B cell (primary cell): ENCODE measurements at regions not wholly inside any gene's neighbourhood (a gene's known extent, or its start where the extent isn't known, plus 50 kb on each side); places are given as distances from the start of the nearest gene placed in this dataset.

Source experiments
- ATAC-seq: fragments of 200-7000 bp; cut with Tn5 transposase; one replicate; pipeline ENCODE4 v1.10.0; 2021; ENCODE audit warnings: low read depth, mild to moderate bottlenecking, moderate number of reproducible peaks, moderate library complexity
- CTCF ChIA-PET: fragments of 350-600 bp; sonication (Branson Sonifier 250); formaldehyde crosslinking; loops from one replicate; lab custom pipeline; 2021; ENCODE audit warnings: antibody characterized with exemption, inconsistent platforms; lab: Charles Lee
- POLR2A ChIA-PET: fragments of 350-600 bp; sonication (Branson Sonifier 250); formaldehyde crosslinking; loops from one replicate; lab custom pipeline; 2021; ENCODE audit warnings: antibody characterized with exemption; lab: Charles Lee
- DNase-seq: peaks from one replicate; pipeline ENCODE4 v3.0.0; 2013
- H2AFZ ChIP-seq: 2 replicates; pipeline ENCODE4 v1.6.1; 2012; ENCODE audit warnings: mild to moderate bottlenecking, low read depth, low read length; ENCODE audit not compliant: insufficient read depth, poor library complexity, severe bottlenecking
- H3K27ac ChIP-seq, 2 donors: 1 replicate in 1 of 2; 2 replicates in 1 of 2; pipeline ENCODE4 v1.5.1; 2012 to 2013; ENCODE audit warnings: low read length in 2 of 2, mild to moderate bottlenecking in 2 of 2, moderate library complexity in 1 of 2
- H3K27me3 ChIP-seq, 4 experiments: fragments of 200-600 bp in 1 of 4; sonication (generic) in 1 of 4; replicated peaks in 1 of 4; 1 replicate in 2 of 4; 2 replicates in 2 of 4; pipeline versions ENCODE4 v1.6.1 to v1.7.0; 2013 to 2016; ENCODE audit warnings: low read length in 3 of 4, mild to moderate bottlenecking in 2 of 4, mixed read lengths in 1 of 4, moderate library complexity in 1 of 4; ENCODE audit not compliant: insufficient read depth in 4 of 4, control insufficient read depth in 3 of 4; ENCODE audit errors: control extremely low read depth in 1 of 4
- H3K36me3 ChIP-seq, 2 experiments: replicated peaks in 1 of 2; 1 replicate in 1 of 2; 2 replicates in 1 of 2; pipeline versions ENCODE4 v1.6.1 to v1.7.1; 2013; ENCODE audit warnings: low read length in 1 of 2; ENCODE audit not compliant: insufficient read depth in 2 of 2, control insufficient read depth in 1 of 2; ENCODE audit errors: control extremely low read depth in 1 of 2, extremely low read depth in 1 of 2
- H3K4me1 ChIP-seq, 2 donors: fragments of 200-600 bp in 1 of 2; sonication (generic) in 1 of 2; 1 replicate in 1 of 2; 2 replicates in 1 of 2; pipeline versions ENCODE4 v1.5.1 to v1.6.1; 2013 to 2017; ENCODE audit warnings: low read length in 2 of 2; ENCODE audit not compliant: control insufficient read depth in 2 of 2, insufficient read depth in 2 of 2
- H3K4me2 ChIP-seq: replicated peaks from 2 replicates; pipeline ENCODE3; 2012; ENCODE audit warnings: mild to moderate bottlenecking, low read depth, low read length; ENCODE audit not compliant: poor library complexity, severe bottlenecking
- H3K4me3 ChIP-seq, 5 experiments: fragments of 200-600 bp in 1 of 5; sonication (generic) in 1 of 5; 1 replicate in 3 of 5; 2 replicates in 2 of 5; pipeline versions ENCODE4 v1.5.1 to v1.7.0; 2011 to 2016; ENCODE audit warnings: low read length in 4 of 5, mild to moderate bottlenecking in 4 of 5, low read depth in 2 of 5, control low read depth in 1 of 5, moderate library complexity in 1 of 5; ENCODE audit not compliant: insufficient read depth in 1 of 5; ENCODE audit errors: control extremely low read depth in 1 of 5, extremely low read depth in 1 of 5
- H3K79me2 ChIP-seq: fragments of 200-600 bp; sonication (generic); one replicate; pipeline ENCODE4 v1.6.0; 2016; ENCODE audit warnings: low read length; ENCODE audit not compliant: control insufficient read depth, insufficient read depth
- H3K9ac ChIP-seq: fragments of 200-600 bp; sonication (generic); 2 replicates; pipeline ENCODE4 v1.6.1; 2017; ENCODE audit warnings: mild to moderate bottlenecking, low read length, moderate library complexity
- H3K9me3 ChIP-seq, 3 donors: one replicate each; pipeline versions ENCODE4 v1.6.1 to v1.7.1; 2013; ENCODE audit warnings: low read length in 2 of 3; ENCODE audit not compliant: control insufficient read depth in 2 of 3, insufficient read depth in 1 of 3; ENCODE audit errors: control extremely low read depth in 1 of 3
- H4K20me1 ChIP-seq: 2 replicates; pipeline ENCODE4 v1.6.0; 2012; ENCODE audit warnings: mild to moderate bottlenecking, low read length; ENCODE audit not compliant: insufficient read depth, control insufficient read depth, poor library complexity, severe bottlenecking
- H3K27ac Mint-ChIP-seq: one replicate; pipeline ENCODE4 v1.8.0; 2021; ENCODE audit warnings: mixed read lengths
- H3K27me3 Mint-ChIP-seq: one replicate; pipeline ENCODE4 v1.8.0; 2021; ENCODE audit warnings: mixed read lengths
- H3K4me1 Mint-ChIP-seq: one replicate; pipeline ENCODE4 v1.8.0; 2021; ENCODE audit warnings: mixed read lengths
- H3K4me3 Mint-ChIP-seq: one replicate; pipeline ENCODE4 v1.8.0; 2021; ENCODE audit warnings: mixed read lengths
- H3K9me3 Mint-ChIP-seq: one replicate; pipeline ENCODE4 v1.8.0; 2022; ENCODE audit warnings: mixed read lengths; ENCODE audit not compliant: insufficient read depth
- CTCF ChIP-seq: fragments of 200-600 bp; IDR thresholded peaks from one replicate; pipeline ENCODE4 v1.8.0; 2022; ENCODE audit warnings: antibody characterized with exemption, mild to moderate bottlenecking
- EZH2 ChIP-seq: IDR thresholded peaks from 2 replicates; pipeline ENCODE4 v1.6.1; 2012; ENCODE audit warnings: borderline replicate concordance, low read depth, mild to moderate bottlenecking, moderate library complexity, low read length; ENCODE audit not compliant: insufficient read depth, poor library complexity, severe bottlenecking
- WGBS: methylation state at CpG from one replicate; pipeline ENCODE4 v1.1.5; 2013; ENCODE audit warnings: missing lambda C conversion rate; ENCODE audit not compliant: insufficient coverage; 5-methylcytosine and 5-hydroxymethylcytosine counted together
- intact Hi-C: fragments of 100-400 bp; cut with micrococcal nuclease; formaldehyde crosslinking; loops from one replicate; pipeline ENCODE4 v1.10.0; 2022

- ChIA-PET CTCF (interaction anchor here (0.5 kb wide), 1 partner anchor 445 kb away, joined by 3 read pairs; no protein-coding TSS in a partner anchor), POLR2A (no interaction called here)
- Histone ChIP-seq H3K36me3 (no peaks in the 10 kb centered on the region), H3K9me3 (peaks cover 0 to 7% (median 0%) of the 10 kb centered on the region in 3 donors), H3K4me2 (no peak overlapping the region), H3K9ac (no peak overlapping the region), H3K4me3 (no peak overlapping the region), H3K79me2 (no peaks in the 10 kb centered on the region), H3K4me1 (no peaks in the 10 kb centered on the region), H2AFZ (no peak overlapping the region), H3K27me3 (no peaks in the 10 kb centered on the region), H3K27ac (no peak overlapping the region), H4K20me1 (no peaks in the 10 kb centered on the region)
- Mint-ChIP-seq H3K4me3 (no peak overlapping the region), H3K27me3 (no peaks in the 10 kb centered on the region), H3K4me1 (no peaks in the 10 kb centered on the region), H3K9me3 (no peaks in the 10 kb centered on the region), H3K27ac (no peak overlapping the region)
- 85% methylated on average over 9 of the region's 11 CpGs for whole genome bisulfite sequencing
- intact Hi-C loops = no loop called here
- DNase-seq (no peak), ATAC-seq (no peak)
- no peak for TF ChIP-seq EZH2
- no peak for TF ChIP-seq CTCF
Measured at GRCh38 chr15:27670486-27671209, 428.5 kb downstream of the OCA2 start.

GRCh38 chr15:27669641-27670040 lies 429.5 kb downstream of the OCA2 start:
- H3K27ac ChIP-seq = no peak overlapping the region
- no peak overlapping the region for H3K27ac Mint-ChIP-seq
- no peak for TF ChIP-seq CTCF
- no peak for TF ChIP-seq EZH2
- ChIA-PET POLR2A (no interaction called here), CTCF (no interaction called here)
- H3K4me3 Mint-ChIP-seq = no peak overlapping the region
- H3K9me3 ChIP-seq = peaks cover 0 to 7% (median 0%) of the 10 kb centered on the region in 3 donors
- H3K36me3 ChIP-seq = no peaks in the 10 kb centered on the region
- H3K27me3 Mint-ChIP-seq = no peaks in the 10 kb centered on the region
- H3K27me3 ChIP-seq = no peaks in the 10 kb centered on the region
- H2AFZ ChIP-seq = no peak overlapping the region
- no peaks in the 10 kb centered on the region for H3K4me1 Mint-ChIP-seq
- intact Hi-C loops = no loop called here
- H4K20me1 ChIP-seq = no peaks in the 10 kb centered on the region
- H3K79me2 ChIP-seq = no peaks in the 10 kb centered on the region
- no peak overlapping the region for H3K4me2 ChIP-seq
- WGBS = 92% methylated on average over 10 of the region's 10 CpGs
- no peak overlapping the region for H3K9ac ChIP-seq
- no peak overlapping the region for H3K4me3 ChIP-seq
- H3K9me3 Mint-ChIP-seq = no peaks in the 10 kb centered on the region
- ATAC-seq (no peak), DNase-seq (no peak)
- H3K4me1 ChIP-seq = no peaks in the 10 kb centered on the region
